PFSK-1 (cell line): ENCODE measurements at regions not wholly inside any gene's neighbourhood (a gene's known extent, or its start where the extent isn't known, plus 50 kb on each side); places are given as distances from the start of the nearest gene placed in this dataset.

Experiments used
- FOXP2 ChIP-seq: optimal IDR thresholded peaks from 2 replicates; pipeline ENCODE3; 2011; ENCODE audit warnings: borderline replicate concordance, control low read depth, inconsistent platforms; ENCODE audit not compliant: insufficient read depth; ENCODE audit errors: extremely low read length, extremely low read depth
- POLR2AphosphoS5 ChIP-seq: IDR thresholded peaks from 2 replicates; pipeline ENCODE4 v1.6.1; 2012; ENCODE audit warnings: low read depth, mild to moderate bottlenecking, control low read depth, low read length, moderate library complexity
- REST ChIP-seq, 2 experiments: IDR thresholded peaks; 2 replicates each; pipeline versions ENCODE4 v1.6.1 to v1.8.0; 2011 to 2012; ENCODE audit warnings: low read depth in 2 of 2, low read length in 2 of 2, control low read depth in 1 of 2, inconsistent platforms in 1 of 2, mild to moderate bottlenecking in 1 of 2, moderate library complexity in 1 of 2; ENCODE audit not compliant: insufficient read depth in 1 of 2
- SIN3A ChIP-seq: IDR thresholded peaks from 2 replicates; pipeline ENCODE4 v1.6.1; 2012; ENCODE audit warnings: mild to moderate bottlenecking, low read length, moderate library complexity, borderline replicate concordance; ENCODE audit not compliant: insufficient read depth
- TAF1 ChIP-seq: IDR thresholded peaks from 2 replicates; pipeline ENCODE4 v1.6.1; 2012; ENCODE audit warnings: low read length, control low read depth, borderline replicate concordance; ENCODE audit not compliant: insufficient read depth

GRCh38 chr11:92340839-92341238 is 116.2 kb downstream of the FAT3 start:
- no peak for TF ChIP-seq TAF1
- no peak for TF ChIP-seq SIN3A
- no peak for TF ChIP-seq POLR2AphosphoS5
- TF ChIP-seq REST (IDR thresholded peaks at IDR 0.05; ENCODE audit: insufficient read depth in 1 of 2, low read depth in 2 of 2, low read length in 2 of 2) = no peak
- TF ChIP-seq FOXP2 = no peak
